IPS-NIHi7 (cell line): ENCODE measurements at regions not wholly inside any gene's neighbourhood (a gene's known extent, or its start where the extent isn't known, plus 50 kb on each side); places are given as distances from the start of the nearest gene placed in this dataset.
"Not testable (repeated sequence)": the region's sequence is repeated elsewhere in the genome, so short reads cannot be mapped to it uniquely, and the experiment has no call there.

Experiments
- DNase-seq: peaks from one replicate; pipeline ENCODE4 v3.0.0; 2012; ENCODE audit warnings: mixed read lengths; ENCODE audit errors: extremely low spot score

GRCh38 chr12:89883630-89884389 is 175.2 kb upstream of the ATP2B1 start:
- DNase-seq = peak; percentile 69

- no peak for DNase-seq
Observed at GRCh38 chr12:89882792-89883191, 174.2 kb upstream of the ATP2B1 start.

DNA sequence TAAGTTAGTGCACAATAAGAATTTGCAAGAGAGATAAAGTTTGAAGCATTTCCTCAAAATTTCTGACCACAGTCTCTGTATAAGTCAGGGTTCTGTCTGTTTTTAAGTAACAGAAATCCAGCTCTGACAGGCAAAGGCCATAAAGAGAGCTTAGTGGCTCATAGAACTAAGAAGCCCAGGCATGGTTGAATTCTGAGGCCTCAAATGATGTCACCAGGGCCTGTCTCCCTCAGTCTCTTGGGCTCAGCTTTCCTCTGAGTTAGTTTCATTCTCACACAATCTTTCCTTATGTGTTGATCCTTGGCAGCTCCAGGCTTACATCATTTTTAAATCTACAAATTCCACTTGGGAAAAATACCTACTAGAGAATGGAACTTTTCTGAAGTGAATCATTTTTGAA is 173.4 kb upstream of the ATP2B1 start:
- no peak for DNase-seq

DNA sequence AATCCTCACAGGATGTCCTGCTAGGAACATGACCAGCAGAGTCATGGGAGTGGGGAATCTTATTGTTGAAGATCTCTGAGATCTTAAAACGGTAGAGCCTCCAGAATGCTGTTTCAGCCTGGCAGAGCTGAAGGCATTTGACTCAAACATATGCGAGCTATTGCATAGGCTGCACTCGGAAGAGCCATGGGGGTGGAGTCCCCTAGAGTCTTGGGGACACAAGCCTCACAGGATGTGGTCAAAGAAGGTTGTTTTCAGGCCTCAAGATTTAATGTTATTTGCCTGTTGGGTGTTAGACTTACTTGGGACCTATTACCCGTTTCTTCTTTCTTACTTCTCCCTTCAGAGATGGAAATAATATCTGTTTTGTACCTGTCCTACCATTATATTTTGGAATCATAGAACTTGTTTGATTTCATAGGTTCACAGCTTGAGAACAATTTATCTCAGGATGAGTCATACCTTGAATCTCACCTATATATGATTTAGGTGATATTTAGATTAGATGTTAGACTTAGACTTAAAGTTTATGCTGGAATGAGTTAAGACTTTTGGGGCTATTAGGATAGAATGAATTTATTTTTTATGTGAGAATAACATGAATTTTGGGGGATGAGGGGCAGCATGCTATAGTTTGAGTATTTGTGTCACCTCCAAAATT is 172.2 kb upstream of the ATP2B1 start:
- DNase-seq = no peak

GRCh38 chr12:89879766-89880165 is 171.1 kb upstream of the ATP2B1 start:
- no peak for DNase-seq

DNA sequence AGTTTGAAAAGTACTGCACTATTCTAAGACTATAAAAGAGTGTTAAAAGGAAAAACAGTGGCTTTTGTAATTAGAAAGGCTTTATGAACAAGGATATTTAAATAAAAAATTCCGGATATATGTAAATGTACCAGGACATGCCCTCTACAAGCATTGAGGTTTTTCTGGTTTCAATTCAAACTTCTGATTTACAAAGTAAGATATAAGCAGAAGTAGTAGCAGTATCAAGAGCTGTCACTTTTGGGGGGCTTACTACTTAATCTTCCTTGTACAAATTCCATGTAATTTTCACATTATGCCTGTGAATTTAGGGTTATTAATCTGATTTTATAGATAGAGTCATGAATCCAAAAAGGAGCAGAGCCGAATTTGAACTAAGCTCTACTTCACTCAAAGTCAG is 170.3 kb upstream of the ATP2B1 start:
- no peak for DNase-seq

DNA sequence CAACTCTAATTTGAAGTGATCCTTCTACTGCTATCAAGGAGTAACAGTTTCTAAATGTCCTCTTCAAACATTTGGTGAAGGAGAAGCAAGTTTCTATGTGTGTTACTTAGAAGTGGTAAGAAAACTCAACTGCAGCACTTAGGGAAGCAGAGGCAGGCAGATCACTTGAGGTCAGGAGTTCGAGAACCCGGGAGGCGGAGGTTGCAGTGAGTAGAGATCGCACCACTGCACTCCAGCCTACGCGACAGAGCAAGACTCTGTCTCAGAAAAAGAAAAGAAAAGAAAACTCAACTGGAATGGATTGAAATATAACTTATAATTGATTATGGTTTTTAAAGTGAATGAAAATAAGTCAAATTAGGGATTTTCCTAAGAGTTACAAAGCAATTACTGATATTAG is 169.7 kb upstream of the ATP2B1 start:
- DNase-seq = no peak

GRCh38 chr12:89877671-89878070 is 169.0 kb upstream of the ATP2B1 start:
- no peak for DNase-seq

DNA sequence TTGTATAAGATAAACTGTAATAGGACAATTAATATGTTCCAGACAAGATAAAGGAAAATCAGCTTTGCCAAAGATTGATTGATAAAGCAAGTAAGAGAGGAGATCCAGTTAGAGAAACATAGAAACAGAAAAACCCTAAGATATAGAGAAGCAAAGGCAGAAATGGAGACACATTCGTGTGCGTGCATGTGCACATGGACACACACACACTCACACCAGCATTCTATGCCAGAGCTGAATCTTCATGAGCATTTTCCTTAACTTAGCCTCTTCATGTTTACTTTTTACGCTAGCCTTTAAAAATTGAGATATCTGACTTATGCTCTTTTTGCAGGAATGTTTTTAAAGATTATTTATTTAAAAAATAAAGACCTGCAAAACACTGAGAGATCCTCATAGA is 168.5 kb upstream of the ATP2B1 start:
- DNase-seq = no peak

DNA sequence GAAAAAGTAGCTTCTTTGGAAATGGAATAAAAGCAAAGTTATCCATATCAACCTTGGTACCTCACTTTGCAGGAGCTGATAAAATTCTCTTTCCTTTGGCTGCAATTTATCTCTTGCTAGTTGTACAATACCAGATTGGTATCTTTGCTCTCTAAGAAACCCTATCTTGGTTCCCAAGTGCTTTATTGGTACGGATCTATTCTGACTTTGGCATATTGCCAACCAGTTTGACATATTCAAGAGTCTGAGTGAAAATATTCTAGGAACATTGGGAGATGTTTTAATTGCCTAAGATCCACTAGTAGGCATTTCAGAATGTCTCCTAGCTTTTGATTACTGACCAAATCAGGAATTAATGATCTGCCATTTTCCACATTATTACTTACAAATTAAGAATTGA is 167.2 kb upstream of the ATP2B1 start:
- no peak for DNase-seq

- no peak for DNase-seq
Observed at GRCh38 chr12:89875225-89875624, 166.6 kb upstream of the ATP2B1 start.

GRCh38 chr12:89874146-89874545 is 165.5 kb upstream of the ATP2B1 start:
- DNase-seq = no peak

DNA sequence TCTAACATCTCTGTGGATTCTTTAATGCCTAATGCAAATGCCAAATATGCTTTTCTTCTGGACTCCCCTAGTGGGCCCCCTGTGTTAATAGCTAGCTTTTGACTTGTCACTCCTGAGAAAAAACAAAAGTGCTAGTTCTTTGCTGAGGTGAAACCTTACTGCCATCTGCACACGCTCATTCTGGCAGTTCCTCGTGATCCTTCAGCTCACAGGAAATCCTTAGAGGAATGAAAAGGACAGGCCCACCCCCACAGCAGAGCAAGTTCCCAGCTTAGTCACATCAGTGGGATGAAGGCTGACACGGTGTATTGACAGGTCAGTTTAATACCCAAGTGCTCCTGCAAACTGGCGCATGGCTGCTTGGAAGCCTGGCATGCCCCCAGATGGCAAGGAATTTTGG is 165.1 kb upstream of the ATP2B1 start:
- no peak for DNase-seq

DNA sequence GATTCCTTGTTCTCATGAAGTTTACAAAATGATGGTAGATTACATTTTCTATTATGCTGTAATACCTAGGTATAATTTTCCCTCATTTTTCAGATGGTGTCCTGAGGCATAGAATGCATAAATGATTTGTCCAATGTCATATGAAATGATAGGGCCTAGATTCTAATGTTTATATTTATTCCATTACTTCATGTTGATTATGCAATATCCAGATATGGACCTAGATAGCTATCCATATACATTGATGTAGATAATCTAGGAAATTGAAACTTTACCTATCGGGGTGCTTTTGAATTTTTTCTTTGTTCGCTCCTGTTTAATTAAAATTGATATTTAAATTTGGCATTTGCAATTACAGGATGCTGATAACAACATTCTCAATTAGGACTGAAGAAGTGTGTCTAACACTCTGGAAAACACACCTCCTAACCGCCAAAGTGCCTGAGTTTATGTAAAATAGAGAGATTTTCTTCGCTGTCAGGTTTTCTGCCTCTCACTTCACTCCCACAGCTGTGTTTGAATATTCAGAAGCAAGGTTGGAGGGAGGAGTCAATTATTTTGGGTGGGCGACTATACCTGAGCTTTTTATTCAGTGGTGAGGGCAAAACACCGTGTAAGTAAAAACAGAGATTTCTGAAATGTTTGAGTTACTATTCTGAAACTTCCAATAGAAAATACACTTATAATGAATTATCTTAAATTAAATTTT is 164.4 kb upstream of the ATP2B1 start:
- no peak for DNase-seq

DNA sequence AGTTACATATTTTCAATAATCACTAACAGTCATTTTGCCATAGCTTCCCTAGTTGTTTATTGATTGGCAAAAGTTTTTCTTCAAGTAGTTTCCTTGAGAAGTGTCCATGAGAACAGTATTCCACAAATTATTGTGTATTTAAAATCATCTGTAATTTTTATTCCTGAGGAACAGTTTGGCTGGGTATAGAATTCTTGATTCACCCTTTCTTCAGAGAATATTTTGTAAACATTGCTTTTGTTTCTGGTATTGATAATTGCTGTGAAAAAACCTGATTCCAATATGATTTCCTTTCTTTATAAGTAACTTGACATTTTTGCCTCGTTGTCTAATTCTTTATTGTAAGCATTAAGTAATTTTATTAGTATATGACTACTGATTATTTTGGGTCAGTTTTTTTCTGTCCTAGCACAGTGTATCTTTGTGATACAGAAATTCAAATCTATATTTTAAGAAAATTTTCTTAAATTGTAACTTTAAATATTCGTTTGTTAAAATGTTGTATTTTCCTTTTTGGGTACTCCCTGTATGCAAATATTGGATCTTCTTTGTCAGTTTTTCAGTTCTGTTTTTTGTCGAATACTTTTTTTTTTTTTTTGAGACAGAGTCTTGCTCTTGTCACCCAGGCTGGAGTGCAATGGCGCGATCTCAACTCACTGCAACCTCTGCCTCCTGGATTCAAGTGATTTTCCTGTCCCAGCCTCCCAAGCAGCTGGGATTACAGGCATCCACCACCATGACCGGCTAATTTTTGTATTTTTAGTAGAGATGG is 162.0 kb upstream of the ATP2B1 start:
- DNase-seq = no peak

DNA sequence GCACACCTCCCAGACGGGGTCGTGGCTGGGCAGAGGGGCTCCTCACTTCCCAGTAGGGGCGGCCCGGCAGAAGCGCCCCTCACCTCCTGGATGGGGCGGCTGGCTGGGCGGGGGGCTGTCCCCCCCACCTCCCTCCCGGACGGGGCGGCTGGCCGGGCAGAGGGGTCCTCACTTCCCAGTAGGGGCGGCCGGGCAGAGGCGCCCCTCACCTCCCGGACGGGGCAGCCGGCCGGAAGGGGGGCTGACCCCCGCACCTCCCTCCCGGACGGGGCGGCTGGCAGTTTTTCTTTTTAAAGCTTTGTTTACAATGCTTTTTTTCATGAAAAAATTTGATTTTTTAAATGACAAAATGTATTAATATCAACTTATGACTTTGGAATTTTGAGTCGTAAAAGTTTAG is 159.0 kb upstream of the ATP2B1 start:
- DNase-seq = not testable (repeated sequence)

DNA sequence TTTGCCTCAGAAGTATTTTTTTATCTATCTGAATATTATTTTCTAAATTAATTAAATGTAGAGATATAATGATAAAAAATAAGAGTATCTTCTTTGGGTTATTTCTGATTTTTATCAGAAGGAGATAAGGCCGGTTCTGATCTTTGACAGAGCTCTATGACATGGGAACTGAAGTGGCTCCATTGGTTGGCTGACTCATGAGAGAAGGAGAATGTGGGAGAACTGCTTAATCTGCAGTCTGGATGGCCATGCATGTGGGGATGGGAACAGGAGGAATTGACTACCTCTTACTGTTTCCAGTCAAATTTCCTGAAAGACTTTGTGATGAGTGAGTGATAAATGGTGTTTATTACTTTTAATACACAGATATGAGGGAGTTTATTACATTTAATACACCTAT is 155.8 kb upstream of the ATP2B1 start:
- DNase-seq = peak; percentile 20

- no peak for DNase-seq
Observed at GRCh38 chr12:89863968-89864367, 155.3 kb upstream of the ATP2B1 start.

DNA sequence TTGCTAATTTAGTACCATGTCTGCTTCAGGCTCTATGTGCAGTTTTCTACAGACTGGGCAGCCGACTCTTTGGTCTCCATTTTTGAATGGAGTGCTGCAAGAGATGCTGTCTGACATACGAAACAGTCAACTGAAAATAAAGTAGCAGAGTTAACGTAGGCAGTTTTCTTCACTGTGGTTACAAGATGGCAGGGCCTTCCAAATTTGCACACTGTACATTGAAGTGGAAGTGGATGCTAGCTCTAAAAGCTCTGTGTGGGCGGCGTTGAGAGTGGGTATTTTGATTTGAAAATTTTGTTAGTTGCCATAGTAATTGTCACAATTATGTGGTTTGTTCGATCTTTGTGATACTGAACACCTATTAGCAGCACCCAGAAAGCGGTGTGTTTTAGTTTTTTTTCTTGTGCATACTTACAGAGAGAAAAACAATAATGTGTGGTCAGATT is 154.9 kb upstream of the ATP2B1 start:
- DNase-seq = no peak

DNA sequence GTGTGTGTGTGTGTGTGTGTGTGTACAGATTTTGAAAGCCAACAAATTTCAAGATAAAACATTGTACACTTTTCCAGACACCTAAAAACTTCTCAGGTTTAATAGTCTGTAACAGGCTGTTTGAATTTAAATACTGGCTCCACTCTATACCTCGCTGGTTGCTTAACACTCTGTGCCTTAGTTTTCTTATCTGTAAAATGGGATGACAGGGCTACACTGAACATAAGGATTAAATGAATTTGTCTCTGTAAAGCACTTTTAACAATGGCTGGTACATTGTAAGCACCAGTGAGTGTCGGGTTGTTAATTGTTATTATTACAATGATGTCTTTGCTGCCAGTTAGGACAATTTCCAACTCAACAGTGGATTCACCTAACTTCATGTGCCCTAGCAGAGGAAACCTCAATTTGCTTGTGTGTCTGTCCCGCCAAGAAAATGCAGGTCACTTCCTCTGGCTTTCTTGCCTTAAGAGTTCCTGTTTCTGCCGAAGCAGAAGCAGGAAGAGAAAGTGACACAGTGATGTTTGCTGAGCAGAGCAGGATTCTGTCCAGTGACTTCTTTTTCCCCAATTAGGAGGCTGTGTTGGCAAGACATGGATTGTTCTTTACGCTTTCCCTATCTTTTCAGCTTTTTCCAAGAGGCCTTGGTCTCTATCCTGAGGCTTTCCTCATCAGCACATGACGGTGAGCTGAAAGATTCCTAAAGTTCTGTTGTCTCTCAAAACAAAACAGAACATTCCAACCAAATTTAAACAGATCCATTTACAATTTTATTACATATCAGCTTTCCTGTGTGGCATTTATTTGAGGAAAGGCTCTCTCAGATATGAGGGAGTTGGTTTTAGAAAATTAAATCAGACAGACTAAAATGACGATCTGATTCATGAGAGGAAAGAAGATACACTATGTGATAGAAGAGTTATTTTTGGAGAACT is 154.1 kb upstream of the ATP2B1 start:
- DNase-seq = no peak

DNA sequence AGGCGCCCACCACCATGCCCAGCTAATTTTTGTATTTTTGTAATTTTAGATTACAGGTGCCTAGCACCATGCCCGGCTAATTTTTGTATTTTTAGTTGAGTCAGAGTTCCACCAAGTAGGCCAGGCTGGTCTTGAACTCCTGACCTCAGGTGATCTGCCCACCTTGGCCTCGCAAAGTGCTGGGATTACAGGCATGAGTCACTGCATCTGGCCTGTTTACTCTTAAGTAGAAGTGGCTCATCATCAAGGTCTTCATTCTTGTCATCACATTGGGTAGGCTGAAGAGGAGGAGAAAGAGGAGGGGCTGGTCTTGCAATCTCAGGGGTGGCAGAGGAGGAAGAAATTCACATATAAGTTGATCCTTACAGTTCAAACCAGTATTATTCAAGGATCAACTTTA is 152.4 kb upstream of the ATP2B1 start:
- no peak for DNase-seq
